Neuronal stem cell (in vitro differentiated cells): ENCODE measurements at regions not wholly inside any gene's neighbourhood (a gene's known extent, or its start where the extent isn't known, plus 50 kb on each side); places are given as distances from the start of the nearest gene placed in this dataset.

Experiments
- DNase-seq: peaks from one replicate; pipeline ENCODE4 v3.0.0-alpha.2; 2013; ENCODE audit warnings: low spot score
- H2AFZ ChIP-seq: one replicate; pipeline ENCODE4 v1.6.1; 2013; ENCODE audit warnings: mild to moderate bottlenecking, low read length, inconsistent platforms
- H2AK5ac ChIP-seq: 2 replicates; pipeline ENCODE4 v1.6.1; 2013; ENCODE audit warnings: low read depth, mild to moderate bottlenecking, inconsistent platforms, low read length, moderate library complexity, mixed read lengths
- H2BK120ac ChIP-seq: 2 replicates; pipeline ENCODE4 v1.6.1; 2013; ENCODE audit warnings: low read depth, mild to moderate bottlenecking, inconsistent platforms, low read length, moderate library complexity, mixed read lengths
- H2BK12ac ChIP-seq: one replicate; pipeline ENCODE4 v1.6.1; 2013; ENCODE audit warnings: low read length, inconsistent platforms
- H2BK15ac ChIP-seq: 2 replicates; pipeline ENCODE4 v1.6.1; 2013; ENCODE audit warnings: mild to moderate bottlenecking, low read length, inconsistent platforms, mixed read lengths
- H2BK5ac ChIP-seq: one replicate; pipeline ENCODE4 v1.6.1; 2013; ENCODE audit warnings: inconsistent platforms, mild to moderate bottlenecking, low read length, moderate library complexity
- H3K14ac ChIP-seq: one replicate; pipeline ENCODE4 v1.6.1; 2013; ENCODE audit warnings: low read length, inconsistent platforms
- H3K18ac ChIP-seq: 2 replicates; pipeline ENCODE4 v1.6.1; 2013; ENCODE audit warnings: low read length, inconsistent platforms
- H3K23ac ChIP-seq: 2 replicates; pipeline ENCODE4 v1.6.1; 2013; ENCODE audit warnings: low read depth, mild to moderate bottlenecking, mixed read lengths, low read length, inconsistent platforms; ENCODE audit not compliant: poor library complexity
- H3K27ac ChIP-seq: replicated peaks from 3 replicates; pipeline ENCODE4 v1.5.1; 2013; ENCODE audit warnings: low read length, inconsistent platforms
- H3K27me3 ChIP-seq, 3 experiments: 2 replicates each; pipeline ENCODE4 v1.6.1; 2013; ENCODE audit warnings: low read length in 3 of 3, mild to moderate bottlenecking in 2 of 3, inconsistent platforms in 1 of 3, low read depth in 1 of 3, mixed read lengths in 1 of 3, moderate library complexity in 1 of 3; ENCODE audit not compliant: control insufficient read depth in 3 of 3, insufficient read depth in 3 of 3
- H3K36me3 ChIP-seq, 2 donors: replicated peaks in 1 of 2; 2 replicates each; pipeline ENCODE4 v1.6.1; 2013; ENCODE audit warnings: low read length in 2 of 2; ENCODE audit not compliant: control insufficient read depth in 2 of 2, insufficient read depth in 2 of 2
- H3K4ac ChIP-seq: 2 replicates; pipeline ENCODE4 v1.6.1; 2013; ENCODE audit warnings: inconsistent platforms, mild to moderate bottlenecking, low read length, moderate library complexity
- H3K4me1 ChIP-seq, 2 donors: 1 replicate in 1 of 2; 2 replicates in 1 of 2; pipeline ENCODE4 v1.6.1; 2013; ENCODE audit warnings: low read length in 2 of 2, low read depth in 1 of 2; ENCODE audit not compliant: control insufficient read depth in 2 of 2, insufficient read depth in 1 of 2
- H3K4me2 ChIP-seq: one replicate; pipeline ENCODE4 v1.6.1; 2013; ENCODE audit warnings: mild to moderate bottlenecking, low read length, inconsistent platforms; ENCODE audit not compliant: insufficient read depth, poor library complexity, severe bottlenecking
- H3K4me3 ChIP-seq, 2 donors: 2 replicates each; pipeline ENCODE4 v1.5.1; 2013; ENCODE audit warnings: low read length in 2 of 2, mild to moderate bottlenecking in 2 of 2, inconsistent platforms in 1 of 2, moderate library complexity in 1 of 2
- H3K79me1 ChIP-seq: one replicate; pipeline ENCODE4 v1.6.1; 2013; ENCODE audit warnings: low read depth, mild to moderate bottlenecking, inconsistent platforms, low read length, moderate library complexity
- H3K9ac ChIP-seq: one replicate; pipeline ENCODE4 v1.6.1; 2013; ENCODE audit warnings: mild to moderate bottlenecking, low read depth, low read length, inconsistent platforms; ENCODE audit not compliant: poor library complexity
- H3K9me3 ChIP-seq, 2 donors: replicated peaks in 1 of 2; 2 replicates each; pipeline versions ENCODE3 to v1.6.1; 2013; ENCODE audit warnings: low read length in 2 of 2, mild to moderate bottlenecking in 2 of 2, inconsistent platforms in 1 of 2, low read depth in 1 of 2, mixed read lengths in 1 of 2, moderate library complexity in 1 of 2; ENCODE audit not compliant: control insufficient read depth in 2 of 2, insufficient read depth in 1 of 2
- H4K8ac ChIP-seq: one replicate; pipeline ENCODE4 v1.6.1; 2013; ENCODE audit warnings: low read depth, mild to moderate bottlenecking, inconsistent platforms, low read length, moderate library complexity
- H4K91ac ChIP-seq: one replicate; pipeline ENCODE4 v1.6.1; 2013; ENCODE audit warnings: low read length, low read depth, mild to moderate bottlenecking, inconsistent platforms; ENCODE audit not compliant: poor library complexity
- WGBS, 2 donors: extraction: QIAGEN DNeasy Blood & Tissue Kit; methylation state at CpG; one replicate each; pipeline ENCODE4 v1.1.7; 2013; ENCODE audit warnings: missing lambda C conversion rate in 2 of 2, mixed read lengths in 1 of 2; ENCODE audit not compliant: insufficient read length in 2 of 2, insufficient replicate concordance in 1 of 2; ENCODE audit errors: extremely low coverage in 2 of 2; 5-methylcytosine and 5-hydroxymethylcytosine counted together

GRCh38 chr7:32301427-32301826 is 188.8 kb downstream of the LSM5 start:
- H2BK120ac ChIP-seq, result no peak overlapping the region
- no peaks in the 10 kb centered on the region for H3K9me3 ChIP-seq
- no peak overlapping the region for H3K18ac ChIP-seq
- H3K4me3 ChIP-seq, result no peak overlapping the region
- H3K23ac ChIP-seq, result no peak overlapping the region
- no peak overlapping the region for H3K4ac ChIP-seq
- H2BK5ac ChIP-seq, result no peak overlapping the region
- no peak overlapping the region for H2AK5ac ChIP-seq
- H3K27me3 ChIP-seq, result peaks cover 7 to 67% (median 27%) of the 10 kb centered on the region in 3 experiments
- H3K79me1 ChIP-seq, result no peaks in the 10 kb centered on the region
- H2AFZ ChIP-seq, result no peak overlapping the region
- no peak overlapping the region for H3K4me2 ChIP-seq
- no CpG with 5 or more reads among the region's 3 CpGs for WGBS, 2 donors
- H3K27ac ChIP-seq, result no peak overlapping the region
- H2BK12ac ChIP-seq, result no peak overlapping the region
- no peak overlapping the region for H4K8ac ChIP-seq
- no peak overlapping the region for H3K14ac ChIP-seq
- H3K4me1 ChIP-seq, result no peaks in the 10 kb centered on the region
- no peak overlapping the region for H2BK15ac ChIP-seq
- H3K9ac ChIP-seq, result no peak overlapping the region
- no peak for DNase-seq
- no peaks in the 10 kb centered on the region for H3K36me3 ChIP-seq
- H4K91ac ChIP-seq, result no peak overlapping the region

- H2AFZ ChIP-seq, result peak overlapping the region; percentile 92
- H3K27me3 ChIP-seq, result peaks cover 7 to 73% (median 27%) of the 10 kb centered on the region in 3 experiments
- no peak overlapping the region for H2BK5ac ChIP-seq
- H2BK12ac ChIP-seq, result no peak overlapping the region
- H3K9me3 ChIP-seq, result no peaks in the 10 kb centered on the region
- no CpG with 5 or more reads among the region's 17 CpGs for WGBS, 2 donors
- no peak overlapping the region for H2BK15ac ChIP-seq
- DNase-seq, result peak; percentile 32
- H3K4ac ChIP-seq, result no peak overlapping the region
- no peaks in the 10 kb centered on the region for H3K4me1 ChIP-seq
- no peak overlapping the region for H2AK5ac ChIP-seq
- no peak overlapping the region for H3K27ac ChIP-seq
- no peak overlapping the region for H3K14ac ChIP-seq
- H3K18ac ChIP-seq, result peak overlapping the region; percentile 62
- no peaks in the 10 kb centered on the region for H3K79me1 ChIP-seq
- no peaks in the 10 kb centered on the region for H3K36me3 ChIP-seq
- H4K8ac ChIP-seq, result no peak overlapping the region
- no peak overlapping the region for H4K91ac ChIP-seq
- H3K4me2 ChIP-seq, result peak overlapping the region; percentile 97
- peak overlapping the region; percentile 50 for H3K23ac ChIP-seq
- no peak overlapping the region for H2BK120ac ChIP-seq
- peak overlapping the region; percentile 18 to 81 for H3K4me3 ChIP-seq
- no peak overlapping the region for H3K9ac ChIP-seq
Measured at GRCh38 chr7:32299133-32299702, 191.0 kb downstream of the LSM5 start.

GRCh38 chr7:32298408-32299132 is 191.6 kb downstream of the LSM5 start:
- H3K9me3 ChIP-seq, result no peaks in the 10 kb centered on the region
- H3K18ac ChIP-seq, result peak overlapping the region; percentile 62
- no CpG with 5 or more reads among the region's 80 CpGs for WGBS, 2 donors
- no peak overlapping the region for H2AK5ac ChIP-seq
- peak overlapping the region; percentile 97 for H3K4me2 ChIP-seq
- no peak overlapping the region for H3K4ac ChIP-seq
- H2BK120ac ChIP-seq, result no peak overlapping the region
- peak overlapping the region; percentile 50 for H3K23ac ChIP-seq
- peak; percentile 35 for DNase-seq
- H3K27ac ChIP-seq, result no peak overlapping the region
- peaks cover 0 to 4% of the 10 kb centered on the region in 2 donors for H3K4me1 ChIP-seq
- H3K27me3 ChIP-seq, result peaks cover 7 to 70% (median 27%) of the 10 kb centered on the region in 3 experiments
- H3K14ac ChIP-seq, result no peak overlapping the region
- H2BK12ac ChIP-seq, result no peak overlapping the region
- H2BK15ac ChIP-seq, result no peak overlapping the region
- no peaks in the 10 kb centered on the region for H3K36me3 ChIP-seq
- H3K79me1 ChIP-seq, result no peaks in the 10 kb centered on the region
- H3K9ac ChIP-seq, result peak overlapping the region; percentile 50
- peak overlapping the region; percentile 18 to 81 for H3K4me3 ChIP-seq
- no peak overlapping the region for H4K8ac ChIP-seq
- no peak overlapping the region for H4K91ac ChIP-seq
- H2BK5ac ChIP-seq, result no peak overlapping the region
- peak overlapping the region; percentile 92 for H2AFZ ChIP-seq

GRCh38 chr7:32293833-32294232 is 196.3 kb downstream of the LSM5 start:
- H3K27ac ChIP-seq, result no peak overlapping the region
- H4K91ac ChIP-seq, result no peak overlapping the region
- H3K4me1 ChIP-seq, result peaks cover 0 to 13% of the 10 kb centered on the region in 2 donors
- no peaks in the 10 kb centered on the region for H3K9me3 ChIP-seq
- DNase-seq, result no peak
- H3K27me3 ChIP-seq, result peaks cover 5 to 31% (median 18%) of the 10 kb centered on the region in 3 experiments
- no peak overlapping the region for H4K8ac ChIP-seq
- H3K18ac ChIP-seq, result no peak overlapping the region
- no peak overlapping the region for H2AK5ac ChIP-seq
- no peak overlapping the region for H3K4me2 ChIP-seq
- no CpG with 5 or more reads among the region's 5 CpGs for WGBS, 2 donors
- no peaks in the 10 kb centered on the region for H3K36me3 ChIP-seq
- no peaks in the 10 kb centered on the region for H3K79me1 ChIP-seq
- H2BK15ac ChIP-seq, result no peak overlapping the region
- H2AFZ ChIP-seq, result no peak overlapping the region
- H2BK5ac ChIP-seq, result no peak overlapping the region
- no peak overlapping the region for H2BK12ac ChIP-seq
- H3K4ac ChIP-seq, result no peak overlapping the region
- no peak overlapping the region for H2BK120ac ChIP-seq
- no peak overlapping the region for H3K9ac ChIP-seq
- H3K23ac ChIP-seq, result no peak overlapping the region
- no peak overlapping the region for H3K4me3 ChIP-seq
- H3K14ac ChIP-seq, result no peak overlapping the region
